ENCODE measurements at regions not wholly inside any gene's neighbourhood (a gene's known extent, or its start where the extent isn't known, plus 50 kb on each side); places are given as distances from the start of the nearest gene placed in this dataset.
A peak's percentile ranks its signal among the peaks of the same experiment; 100 is the strongest.

GRCh38 chr2:219733746-219734145 lies 106.3 kb downstream of the SLC4A3 start:
- in situ Hi-C loops (cut with MboI; ENCODE audit: low sequenced_read_pairs in 4 of 4): loop anchor here in 3 of 4 donors (25.0 kb wide), 2 partner anchors 1829 to 1854 kb away; partner anchors contain the start of gene EPHA4 (in 1 of the 3)

GRCh38 chr2:219736209-219736608 lies 108.8 kb downstream of the SLC4A3 start:
- ATAC-seq (peak in 1 of 2 donors; percentile 23), DNase-seq (no peak)

More at GRCh38 chr2:219733746-219734145, 106.3 kb downstream of the SLC4A3 start:
- Histone ChIP-seq H3K9me3 (no peaks in the 10 kb centered on the region), H3K36me3 (no peaks in the 10 kb centered on the region), H3K4me1 (peaks cover 0 to 5% of the 10 kb centered on the region in 2 donors), H3K27ac (no peak overlapping the region), H3K4me3 (no peak overlapping the region), H3K27me3 (no peaks in the 10 kb centered on the region)
- DNase-seq (no peak), ATAC-seq (no peak)
- intact Hi-C loops (cut with DNase I; ENCODE audit: low total_unique reads): no loop called here
- TF ChIP-seq, protein P1, sequence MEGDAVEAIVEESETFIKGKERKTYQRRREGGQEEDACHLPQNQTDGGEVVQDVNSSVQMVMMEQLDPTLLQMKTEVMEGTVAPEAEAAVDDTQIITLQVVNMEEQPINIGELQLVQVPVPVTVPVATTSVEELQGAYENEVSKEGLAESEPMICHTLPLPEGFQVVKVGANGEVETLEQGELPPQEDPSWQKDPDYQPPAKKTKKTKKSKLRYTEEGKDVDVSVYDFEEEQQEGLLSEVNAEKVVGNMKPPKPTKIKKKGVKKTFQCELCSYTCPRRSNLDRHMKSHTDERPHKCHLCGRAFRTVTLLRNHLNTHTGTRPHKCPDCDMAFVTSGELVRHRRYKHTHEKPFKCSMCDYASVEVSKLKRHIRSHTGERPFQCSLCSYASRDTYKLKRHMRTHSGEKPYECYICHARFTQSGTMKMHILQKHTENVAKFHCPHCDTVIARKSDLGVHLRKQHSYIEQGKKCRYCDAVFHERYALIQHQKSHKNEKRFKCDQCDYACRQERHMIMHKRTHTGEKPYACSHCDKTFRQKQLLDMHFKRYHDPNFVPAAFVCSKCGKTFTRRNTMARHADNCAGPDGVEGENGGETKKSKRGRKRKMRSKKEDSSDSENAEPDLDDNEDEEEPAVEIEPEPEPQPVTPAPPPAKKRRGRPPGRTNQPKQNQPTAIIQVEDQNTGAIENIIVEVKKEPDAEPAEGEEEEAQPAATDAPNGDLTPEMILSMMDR (IDR thresholded peaks at IDR 0.05 in 4 of 5, conservative IDR thresholded peaks at IDR 0.05 in 1 of 5): no peak
- no peak for TF ChIP-seq POLR2A (IDR thresholded peaks at IDR 0.05)

DNA sequence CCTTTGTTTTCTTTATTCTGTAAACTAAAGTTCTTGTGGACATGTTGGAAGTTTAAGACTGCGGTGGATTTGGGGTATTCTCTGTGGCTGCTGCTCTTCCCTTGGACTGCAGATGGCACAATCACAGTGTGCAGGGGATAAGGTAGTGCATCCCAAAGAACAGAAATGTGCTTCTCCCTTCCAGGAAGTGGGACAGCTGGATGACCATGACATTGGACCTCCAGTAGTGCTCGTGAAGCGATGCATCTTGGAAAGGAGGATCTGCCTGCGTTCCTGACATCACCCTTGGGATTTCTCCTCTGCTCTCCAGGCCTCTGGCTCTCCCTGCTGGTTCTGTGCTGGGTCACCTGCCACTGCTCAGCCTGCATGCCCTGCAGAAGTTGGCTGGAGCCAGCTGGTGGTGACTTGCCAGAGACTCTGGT lies 109.9 kb downstream of the SLC4A3 start:
- Histone ChIP-seq H3K27me3 (no peaks in the 10 kb centered on the region), H3K36me3 (no peaks in the 10 kb centered on the region), H3K4me3 (no peak overlapping the region), H3K27ac (no peak overlapping the region), H3K4me1 (peaks cover 0 to 5% of the 10 kb centered on the region in 2 donors), H3K9me3 (no peaks in the 10 kb centered on the region)
- in situ Hi-C loops (cut with MboI; ENCODE audit: low sequenced_read_pairs in 4 of 4): loop anchor here in 3 of 4 donors (25.0 kb wide), 2 partner anchors 1825 to 1850 kb away; partner anchors contain the start of gene EPHA4 (in 1 of the 3)
- intact Hi-C loops (cut with DNase I; ENCODE audit: low total_unique reads): loop anchor here (2.0 to 5.0 kb wide), 2 partner anchors 100 to 1836 kb away; partner anchors contain the start of gene EPHA4
- DNase-seq (no peak), ATAC-seq (peak; percentile 49 to 54)
- TF ChIP-seq POLR2A (IDR thresholded peaks at IDR 0.05): no peak
- TF ChIP-seq, protein P1 (IDR thresholded peaks at IDR 0.05 in 4 of 5, conservative IDR thresholded peaks at IDR 0.05 in 1 of 5): no peak

More at GRCh38 chr2:219736209-219736608, 108.8 kb downstream of the SLC4A3 start:
- Histone ChIP-seq H3K4me3 (no peak overlapping the region), H3K4me1 (peaks cover 0 to 5% of the 10 kb centered on the region in 2 donors), H3K27me3 (no peaks in the 10 kb centered on the region), H3K9me3 (no peaks in the 10 kb centered on the region), H3K27ac (no peak overlapping the region), H3K36me3 (no peaks in the 10 kb centered on the region)
- no peak for TF ChIP-seq POLR2A (IDR thresholded peaks at IDR 0.05)
- TF ChIP-seq, protein P1 (IDR thresholded peaks at IDR 0.05 in 4 of 5, conservative IDR thresholded peaks at IDR 0.05 in 1 of 5): peak in 4 of 5 experiments; percentile 16 to 46 (median 34)
- intact Hi-C loops (cut with DNase I; ENCODE audit: low total_unique reads): loop anchor here (2.0 to 5.0 kb wide), 2 partner anchors 101 to 1837 kb away; partner anchors contain the start of gene EPHA4
- in situ Hi-C loops (cut with MboI; ENCODE audit: low sequenced_read_pairs in 4 of 4): loop anchor here in 3 of 4 donors (25.0 kb wide), 2 partner anchors 1826 to 1851 kb away; partner anchors contain the start of gene EPHA4 (in 1 of the 3)

GRCh38 chr2:219739066-219739465 lies 111.6 kb downstream of the SLC4A3 start:
- Histone ChIP-seq H3K4me3 (no peak overlapping the region), H3K27ac (no peak overlapping the region), H3K9me3 (no peaks in the 10 kb centered on the region), H3K27me3 (no peaks in the 10 kb centered on the region), H3K36me3 (no peaks in the 10 kb centered on the region), H3K4me1 (peaks cover 5 to 14% of the 10 kb centered on the region in 2 donors)
- in situ Hi-C loops (cut with MboI; ENCODE audit: low sequenced_read_pairs in 4 of 4) (loop anchor here in 3 of 4 donors (25.0 kb wide), 2 partner anchors 1823 to 1848 kb away; partner anchors contain the start of gene EPHA4 (in 1 of the 3)), intact Hi-C loops (cut with DNase I; ENCODE audit: low total_unique reads) (loop anchor here (5.0 kb wide), 1 partner anchor 98 kb away; no protein-coding TSS in a partner anchor)
- ATAC-seq (no peak), DNase-seq (no peak)
- TF ChIP-seq POLR2A (IDR thresholded peaks at IDR 0.05): no peak
- TF ChIP-seq, protein P1 (IDR thresholded peaks at IDR 0.05 in 4 of 5, conservative IDR thresholded peaks at IDR 0.05 in 1 of 5): no peak

All from gastrocnemius medialis (tissue), 4 donors.